ENCODE measurements at regions not wholly inside any gene's neighbourhood (a gene's known extent, or its start where the extent isn't known, plus 50 kb on each side); places are given as distances from the start of the nearest gene placed in this dataset.

- no peak for DNase-seq
- WGBS, 2 donors, result 89 to 91% methylated on average over 7 of the region's 7 CpGs
- Histone ChIP-seq H3K27me3 (no peaks in the 10 kb centered on the region), H3K9me3 (peaks cover 0 to 7% (median 0%) of the 10 kb centered on the region in 4 donors), H3K36me3 (no peaks in the 10 kb centered on the region), H3K4me3 (no peak overlapping the region), H3K27ac (no peak overlapping the region), H3K4me1 (no peaks in the 10 kb centered on the region)
- intact Hi-C loops (cut with DNase I), result no loop called here
- TF ChIP-seq CTCF (IDR thresholded peaks at IDR 0.05) (no peak), POLR2AphosphoS5 (IDR thresholded peaks at IDR 0.05) (no peak), POLR2A (IDR thresholded peaks at IDR 0.05) (no peak)
Measured at GRCh38 chrX:39534949-39535348, 562.8 kb downstream of the BCOR start.

- no peaks in the 10 kb centered on the region for H3K27me3 ChIP-seq
- TF ChIP-seq POLR2A (IDR thresholded peaks at IDR 0.05) (no peak), EP300 (IDR thresholded peaks at IDR 0.05) (no peak), POLR2AphosphoS5 (IDR thresholded peaks at IDR 0.05) (no peak)
- no peak overlapping the region for H3K4me3 ChIP-seq
- 71 to 74% methylated on average over 12 of the region's 12 CpGs for WGBS, 2 donors
- H3K9me3 ChIP-seq, result peaks cover 0 to 7% (median 0%) of the 10 kb centered on the region in 4 donors
- DNase-seq, result no peak
- H3K4me1 ChIP-seq, result no peaks in the 10 kb centered on the region
- H3K36me3 ChIP-seq, result no peaks in the 10 kb centered on the region
- intact Hi-C loops (cut with DNase I), result no loop called here
- no peak overlapping the region for H3K27ac ChIP-seq
Measured at GRCh38 chrX:39536211-39536610, 561.5 kb downstream of the BCOR start.

GRCh38 chrX:39541881-39542280 is 555.9 kb downstream of the BCOR start:
- TF ChIP-seq POLR2A (IDR thresholded peaks at IDR 0.05), result no peak
- no peak for TF ChIP-seq POLR2AphosphoS5 (IDR thresholded peaks at IDR 0.05)
- TF ChIP-seq CTCF (IDR thresholded peaks at IDR 0.05), result no peak
- TF ChIP-seq EP300 (IDR thresholded peaks at IDR 0.05), result no peak
- H3K4me3 ChIP-seq, result no peak overlapping the region
- WGBS, 2 donors, result 86 to 91% methylated on average over 5 of the region's 5 CpGs
- no peaks in the 10 kb centered on the region for H3K36me3 ChIP-seq
- no peak overlapping the region for H3K27ac ChIP-seq
- no peaks in the 10 kb centered on the region for H3K9me3 ChIP-seq
- DNase-seq, result no peak
- H3K27me3 ChIP-seq, result no peaks in the 10 kb centered on the region
- no peaks in the 10 kb centered on the region for H3K4me1 ChIP-seq
- intact Hi-C loops (cut with DNase I), result no loop called here

GRCh38 chrX:39542316-39542715 is 555.4 kb downstream of the BCOR start:
- TF ChIP-seq POLR2A (IDR thresholded peaks at IDR 0.05) (no peak), POLR2AphosphoS5 (IDR thresholded peaks at IDR 0.05) (no peak), EP300 (IDR thresholded peaks at IDR 0.05) (no peak), CTCF (IDR thresholded peaks at IDR 0.05) (no peak)
- WGBS, 2 donors, result 79 to 80% methylated on average over 12 of the region's 12 CpGs
- no peaks in the 10 kb centered on the region for H3K36me3 ChIP-seq
- no peak overlapping the region for H3K27ac ChIP-seq
- intact Hi-C loops (cut with DNase I), result no loop called here
- no peaks in the 10 kb centered on the region for H3K27me3 ChIP-seq
- H3K4me1 ChIP-seq, result no peaks in the 10 kb centered on the region
- no peaks in the 10 kb centered on the region for H3K9me3 ChIP-seq
- no peak for DNase-seq
- H3K4me3 ChIP-seq, result no peak overlapping the region

GRCh38 chrX:39550795-39551361 is 546.9 kb downstream of the BCOR start:
- Histone ChIP-seq H3K27ac (no peak overlapping the region), H3K27me3 (no peaks in the 10 kb centered on the region), H3K9me3 (peaks cover 0 to 3% (median 0%) of the 10 kb centered on the region in 4 donors), H3K4me1 (no peaks in the 10 kb centered on the region), H3K36me3 (no peaks in the 10 kb centered on the region), H3K4me3 (no peak overlapping the region)
- intact Hi-C loops (cut with DNase I), result no loop called here
- DNase-seq, result no peak
- 62 to 76% methylated on average over 11 of the region's 11 CpGs for WGBS, 2 donors
- no peak for TF ChIP-seq POLR2A (IDR thresholded peaks at IDR 0.05)

- H3K27me3 ChIP-seq, result no peaks in the 10 kb centered on the region
- no peaks in the 10 kb centered on the region for H3K4me1 ChIP-seq
- no peak overlapping the region for H3K4me3 ChIP-seq
- no peaks in the 10 kb centered on the region for H3K36me3 ChIP-seq
- no peak overlapping the region for H3K27ac ChIP-seq
- 48% methylated on average over 2 of the region's 2 CpGs for WGBS, 2 donors
- intact Hi-C loops (cut with DNase I), result no loop called here
- no peak for DNase-seq
- H3K9me3 ChIP-seq, result peaks cover 0 to 3% (median 0%) of the 10 kb centered on the region in 4 donors
- TF ChIP-seq EP300 (IDR thresholded peaks at IDR 0.05) (no peak), POLR2A (IDR thresholded peaks at IDR 0.05) (no peak), POLR2AphosphoS5 (IDR thresholded peaks at IDR 0.05) (no peak), CTCF (IDR thresholded peaks at IDR 0.05) (no peak)
Measured at GRCh38 chrX:39551762-39552161, 546.0 kb downstream of the BCOR start.
